A172 (cell line): ENCODE measurements at regions not wholly inside any gene's neighbourhood (a gene's known extent, or its start where the extent isn't known, plus 50 kb on each side); places are given as distances from the start of the nearest gene placed in this dataset.
"Not testable (repeated sequence)": the region's sequence is repeated elsewhere in the genome, so short reads cannot be mapped to it uniquely, and the experiment has no call there.

Experiments used
- DNase-seq: peaks from one replicate; pipeline ENCODE4 v3.0.0-alpha.2; 2015; ENCODE audit warnings: low spot score

GRCh38 chr5:90066920-90067319, 342.6 kb downstream of the CETN3 start:
- no peak for DNase-seq

GRCh38 chr5:90056911-90057705, 352.4 kb downstream of the CETN3 start:
- DNase-seq, result no peak

DNA sequence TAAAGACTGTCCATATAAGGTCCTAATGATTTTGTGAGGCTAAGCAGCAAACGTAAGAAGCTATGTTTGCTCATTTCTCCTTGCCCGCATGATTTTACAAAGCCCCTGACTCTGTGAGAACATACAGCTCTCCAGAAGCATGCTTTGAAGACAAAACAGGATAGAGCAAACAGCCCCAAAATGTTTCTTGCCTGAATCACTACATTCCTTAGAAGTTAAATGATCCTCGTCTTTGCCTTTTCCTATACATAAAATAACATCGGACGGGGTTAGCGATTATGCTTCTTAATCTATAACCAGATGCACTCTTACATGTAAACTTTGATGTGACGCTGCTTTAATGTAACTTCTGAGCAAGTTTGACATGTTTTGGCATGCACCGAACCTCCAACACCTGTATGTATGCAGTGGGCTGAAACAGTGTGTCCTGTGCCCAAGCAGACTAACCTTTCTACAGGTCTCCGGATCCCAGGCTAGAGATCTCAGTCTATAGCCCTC, 353.7 kb downstream of the CETN3 start:
- DNase-seq, result peak; percentile 54

- DNase-seq, result no peak
These were observed 354.9 kb downstream of the CETN3 start for GRCh38 chr5:90054612-90055011.

DNA sequence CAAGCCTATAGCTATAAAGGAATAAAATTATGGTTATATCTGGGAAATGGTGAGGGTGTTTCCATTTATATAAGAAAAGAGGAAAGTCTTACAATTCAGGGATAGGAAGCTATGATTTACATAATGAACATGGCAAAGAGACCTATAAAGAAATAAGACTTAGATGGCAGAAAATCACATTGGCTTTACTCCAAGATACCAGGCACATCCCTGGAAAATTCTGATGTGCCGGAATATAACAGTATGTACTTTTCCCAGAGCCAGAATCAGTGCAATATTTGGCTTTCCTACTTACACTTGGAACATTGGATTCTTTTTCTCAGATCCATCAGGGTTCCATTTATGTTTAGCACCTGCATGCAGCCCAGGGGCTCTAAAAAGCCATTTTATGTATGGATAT, 357.8 kb downstream of the CETN3 start:
- no peak for DNase-seq

- DNase-seq, result no peak
These were observed 359.5 kb downstream of the CETN3 start for GRCh38 chr5:90050103-90050502.

- DNase-seq, result no peak
These were observed 362.4 kb downstream of the CETN3 start for GRCh38 chr5:90047113-90047512.

DNA sequence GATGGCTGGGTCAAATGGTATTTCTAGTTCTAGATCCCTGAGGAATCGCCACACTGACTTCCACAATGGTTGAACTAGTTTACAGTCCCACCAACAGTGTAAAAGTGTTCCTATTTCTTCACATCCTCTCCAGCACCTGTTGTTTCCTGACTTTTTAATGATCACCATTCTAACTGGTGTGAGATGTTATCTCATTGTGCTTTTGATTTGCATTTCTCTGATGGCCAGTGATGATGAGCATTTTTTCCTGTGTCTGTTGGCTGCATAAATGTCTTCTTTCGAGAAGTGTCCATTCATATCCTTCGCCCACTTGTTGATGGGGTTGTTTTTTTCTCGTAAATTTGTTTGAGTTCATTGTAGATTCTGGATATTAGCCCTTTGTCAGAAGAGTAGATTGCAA, 369.5 kb downstream of the CETN3 start:
- DNase-seq, result not testable (repeated sequence)

- DNase-seq, result no peak
These were observed 371.9 kb downstream of the CETN3 start for GRCh38 chr5:90037646-90038045.

DNA sequence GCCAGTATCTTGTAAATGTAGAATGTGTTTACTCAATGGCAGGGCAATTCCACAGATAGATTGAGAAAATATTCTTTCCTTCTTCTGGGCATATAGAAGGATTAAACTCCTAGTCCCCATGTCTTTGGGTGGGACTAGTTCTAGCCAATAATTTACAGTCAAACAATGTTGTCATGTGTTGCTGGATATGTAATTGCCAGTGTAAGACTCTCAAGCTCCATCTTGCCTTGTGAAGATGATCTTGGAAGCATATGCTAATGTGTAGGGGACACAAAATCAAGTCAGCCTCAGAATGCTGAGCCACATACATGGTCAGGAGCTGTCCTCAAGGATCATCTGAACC, 386.9 kb downstream of the CETN3 start:
- DNase-seq, result peak; percentile 28

- DNase-seq, result no peak
These were observed 387.4 kb downstream of the CETN3 start for GRCh38 chr5:90022002-90022710.

GRCh38 chr5:90020575-90021538, 388.7 kb downstream of the CETN3 start:
- peak; percentile 92 for DNase-seq

DNA sequence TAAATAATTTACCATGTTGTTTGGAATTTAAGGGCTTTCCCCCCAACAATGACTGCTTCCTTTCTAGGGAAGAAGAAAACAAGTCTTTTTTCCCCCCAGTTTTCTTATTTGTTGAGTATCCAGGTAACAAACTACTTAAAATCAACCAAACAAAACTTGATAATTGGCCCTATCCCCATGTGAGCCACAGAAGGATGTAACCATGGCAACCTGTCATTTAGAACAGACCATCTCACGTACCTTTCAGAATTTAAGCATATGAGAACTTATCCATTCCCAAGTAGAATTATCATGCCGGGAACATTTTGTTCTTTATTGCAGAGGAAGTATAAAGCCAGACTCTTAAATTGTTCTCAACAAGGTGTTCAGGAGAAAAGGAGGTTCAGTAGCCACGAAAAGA, 392.3 kb downstream of the CETN3 start:
- no peak for DNase-seq

DNA sequence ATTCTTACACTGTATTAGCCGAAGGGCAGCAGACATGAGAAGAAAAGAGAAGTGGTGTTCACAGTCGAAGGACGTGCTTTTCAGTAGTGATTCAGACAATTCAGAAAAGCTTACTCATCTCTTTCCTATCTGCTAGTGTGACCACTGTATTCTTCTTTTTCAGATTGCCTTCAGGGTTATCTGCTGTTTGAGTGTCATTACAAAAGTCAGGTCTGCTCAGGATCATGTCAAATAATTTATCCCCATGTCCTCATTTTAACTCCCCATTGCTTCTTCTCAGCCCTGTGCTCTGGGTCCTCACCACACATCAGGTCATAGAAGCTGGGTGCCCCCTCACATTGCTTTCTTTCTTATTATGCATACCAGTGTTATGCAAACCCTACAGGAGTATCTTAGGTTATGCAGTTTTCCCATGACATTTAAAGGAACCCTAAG, 394.0 kb downstream of the CETN3 start:
- peak; percentile 48 for DNase-seq

DNA sequence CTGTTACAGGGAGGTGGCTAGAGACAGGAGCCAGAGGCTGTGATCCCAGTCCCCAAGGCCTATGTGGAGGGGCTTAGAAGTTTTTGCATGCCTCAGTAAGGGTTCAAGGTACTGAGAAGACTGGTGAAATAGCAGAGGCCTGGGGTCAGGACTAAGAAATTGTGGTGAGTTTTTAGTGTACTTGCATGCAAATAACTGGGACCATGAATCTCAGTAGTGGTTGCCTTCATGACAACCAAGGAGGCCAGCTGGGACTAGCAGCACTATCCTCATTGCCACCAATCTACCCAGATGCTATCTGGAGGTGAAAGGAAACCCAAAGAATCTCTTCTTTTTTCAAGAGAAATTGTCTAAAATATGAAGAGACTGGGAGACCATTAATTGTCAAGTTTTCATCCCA, 395.1 kb downstream of the CETN3 start:
- no peak for DNase-seq

- DNase-seq, result no peak
These were observed 409.2 kb downstream of the CETN3 start for GRCh38 chr5:90000351-90000750.

DNA sequence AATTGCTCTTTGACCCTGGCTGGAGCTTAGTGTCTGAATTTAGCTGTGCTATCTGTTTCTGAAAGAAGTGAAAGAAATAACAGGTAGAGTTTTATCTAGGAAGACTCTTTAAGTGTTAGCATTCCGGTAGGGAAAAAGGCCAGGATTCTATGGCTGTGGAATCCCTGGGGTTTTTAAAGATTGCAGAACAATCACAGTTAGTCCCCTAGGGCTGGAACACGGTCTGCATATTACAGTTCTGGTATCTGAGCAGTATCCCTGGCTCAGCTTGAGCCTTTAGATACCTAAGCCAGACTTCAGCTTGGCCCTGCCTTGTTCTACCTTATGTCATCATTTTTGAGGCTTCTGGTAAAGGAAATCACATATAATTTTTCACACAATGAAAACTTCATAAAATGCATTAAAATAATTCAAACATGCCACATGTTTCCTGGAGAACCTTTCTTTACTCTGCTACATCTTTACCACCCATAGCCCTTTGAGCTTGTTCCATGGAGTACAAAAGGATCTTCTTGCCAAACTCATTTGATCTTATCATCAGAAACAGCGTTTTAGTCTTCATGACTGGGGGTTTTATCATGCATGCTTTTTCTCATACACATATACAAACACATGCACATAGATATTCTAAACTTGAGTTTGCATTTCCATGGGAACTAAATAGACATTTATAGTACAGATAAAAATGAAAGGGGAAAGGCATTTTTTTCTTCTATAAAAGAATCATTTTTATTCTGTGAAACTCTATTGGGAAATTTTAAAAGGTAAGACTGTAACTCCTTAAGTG, 410.8 kb downstream of the CETN3 start:
- DNase-seq, result no peak

DNA sequence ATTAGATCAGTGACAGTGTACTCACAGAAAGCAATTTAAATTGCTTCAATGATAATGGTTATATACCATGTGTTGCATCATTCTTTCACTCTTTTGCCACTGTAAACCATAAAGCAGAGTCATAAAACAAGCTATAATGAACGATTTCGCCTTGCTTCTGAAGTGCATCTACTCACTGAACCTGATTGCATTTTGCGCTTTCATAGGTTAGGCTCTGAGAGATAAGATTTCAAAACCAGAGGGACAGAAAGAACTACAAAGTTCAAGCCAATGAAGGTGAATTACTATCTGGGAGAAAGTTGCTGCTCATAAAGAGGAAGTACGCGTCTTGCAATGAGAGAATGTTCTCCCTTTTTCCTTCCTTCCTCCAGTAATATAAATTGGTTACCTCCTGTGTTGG, 412.7 kb downstream of the CETN3 start:
- no peak for DNase-seq

GRCh38 chr5:89996335-89996734, 413.2 kb downstream of the CETN3 start:
- no peak for DNase-seq

- no peak for DNase-seq
These were observed 415.3 kb downstream of the CETN3 start for GRCh38 chr5:89994266-89994665.

DNA sequence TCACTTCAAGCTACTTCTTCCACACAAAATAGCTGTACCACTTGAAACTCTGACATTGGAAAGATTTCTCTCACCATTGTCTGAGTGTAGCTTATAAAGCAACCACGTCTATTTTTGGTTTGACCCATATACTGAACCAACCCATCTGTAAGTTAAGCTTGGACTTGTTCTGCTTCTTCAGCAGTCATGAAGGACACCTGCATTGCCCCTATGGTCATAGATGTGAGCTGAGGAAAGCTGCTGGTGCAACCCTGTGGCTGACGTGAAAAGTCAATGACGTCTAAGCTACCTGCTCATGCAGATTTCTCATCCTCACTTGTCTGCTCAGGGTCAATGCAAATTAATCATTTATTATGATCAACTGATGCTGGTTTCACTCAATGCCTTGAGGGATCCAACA, 417.4 kb downstream of the CETN3 start:
- DNase-seq, result no peak
